Kidney (tissue), 13 donors: ENCODE measurements at regions not wholly inside any gene's neighbourhood (a gene's known extent, or its start where the extent isn't known, plus 50 kb on each side); places are given as distances from the start of the nearest gene placed in this dataset.
A peak's percentile ranks its signal among the peaks of the same experiment; 100 is the strongest.

Source experiments
- DNase-seq, 5 donors: peaks; one replicate each; pipeline ENCODE4 v3.0.0-alpha.2; 2013 to 2020
- FAIRE-seq: peaks from 2 replicates; lab custom pipeline; 2012; peaks lifted over from hg19 to GRCh38; lab: Jason Lieb, UNC
- H3K27ac ChIP-seq, 2 donors: one replicate each; pipeline ENCODE4 v1.7.0; 2013; ENCODE audit warnings: low read depth in 2 of 2, low read length in 2 of 2, inconsistent platforms in 1 of 2
- H3K27me3 ChIP-seq: one replicate; pipeline ENCODE4 v1.7.1; 2013; ENCODE audit warnings: low read length, inconsistent platforms; ENCODE audit not compliant: control insufficient read depth, insufficient read depth
- H3K36me3 ChIP-seq, 3 donors: one replicate each; pipeline versions ENCODE4 v1.7.0 to v1.7.1; 2013; ENCODE audit warnings: low read length in 3 of 3, control low read depth in 1 of 3, inconsistent platforms in 1 of 3; ENCODE audit not compliant: insufficient read depth in 3 of 3, control insufficient read depth in 2 of 3
- H3K4me1 ChIP-seq, 3 donors: one replicate each; pipeline versions ENCODE4 v1.7.0 to v1.7.1; 2013; ENCODE audit warnings: low read length in 3 of 3, inconsistent platforms in 1 of 3, low read depth in 1 of 3; ENCODE audit not compliant: control insufficient read depth in 2 of 3, insufficient read depth in 2 of 3
- H3K4me3 ChIP-seq, 3 donors: one replicate each; pipeline versions ENCODE4 v1.7.0 to v1.8.1; 2013; ENCODE audit warnings: low read length in 3 of 3, control low read depth in 1 of 3, inconsistent platforms in 1 of 3
- H3K9ac ChIP-seq, 3 donors: one replicate each; pipeline versions ENCODE4 v1.7.0 to v1.7.1; 2013; ENCODE audit warnings: low read length in 3 of 3, control low read depth in 1 of 3, inconsistent platforms in 1 of 3
- H3K9me3 ChIP-seq, 3 donors: one replicate each; pipeline versions ENCODE4 v1.7.0 to v1.7.1; 2013; ENCODE audit warnings: low read length in 3 of 3, control low read depth in 1 of 3, inconsistent platforms in 1 of 3; ENCODE audit not compliant: control insufficient read depth in 2 of 3, insufficient read depth in 1 of 3
- CTCF ChIP-seq: IDR thresholded peaks from 3 replicates; pipeline ENCODE4 v1.5.1; 2012; ENCODE audit warnings: mild to moderate bottlenecking, moderate library complexity, borderline replicate concordance; ENCODE audit not compliant: insufficient read depth; ENCODE audit errors: extremely low read depth
- intact Hi-C: fragments of 100-400 bp; cut with DNase I; formaldehyde crosslinking; loops from one replicate; pipeline ENCODE4 v1.11.1; 2022
- donor health status: control.
- donor health status: control.
- donor health status: control.
- donor health status: control.
- donor health status: control.
- donor health status: DM: yes; HTN: yes; CAD: no.
- donor health status: Normal renal cell carcinoma (clear cell type).

- DNase-seq, result peak in 1 of 5 donors; percentile 54
These were observed 314.9 kb downstream of the CTTN start for GRCh38 chr11:70713086-70713835.

GRCh38 chr11:70713988-70714665 lies 315.8 kb downstream of the CTTN start:
- Histone ChIP-seq H3K4me3 (no peak overlapping the region), H3K4me1 (no peaks in the 10 kb centered on the region), H3K9me3 (no peaks in the 10 kb centered on the region), H3K9ac (no peak overlapping the region), H3K27me3 (peaks cover 2% of the 10 kb centered on the region), H3K27ac (no peak overlapping the region), H3K36me3 (no peaks in the 10 kb centered on the region)
- FAIRE-seq, result no peak
- intact Hi-C loops, result no loop called here
- peak in 2 of 5 donors; percentile 22 to 30 for DNase-seq
- no peak for TF ChIP-seq CTCF

More at GRCh38 chr11:70713086-70713835, 314.9 kb downstream of the CTTN start:
- no peaks in the 10 kb centered on the region for H3K4me1 ChIP-seq
- H3K9me3 ChIP-seq, result no peaks in the 10 kb centered on the region
- H3K4me3 ChIP-seq, result no peak overlapping the region
- no peak overlapping the region for H3K27ac ChIP-seq
- H3K9ac ChIP-seq, result no peak overlapping the region
- no peaks in the 10 kb centered on the region for H3K36me3 ChIP-seq
- FAIRE-seq, result no peak
- H3K27me3 ChIP-seq, result no peaks in the 10 kb centered on the region
- intact Hi-C loops, result no loop called here
- no peak for TF ChIP-seq CTCF

- DNase-seq (peak in 2 of 5 donors; percentile 24 to 49), FAIRE-seq (no peak)
- Histone ChIP-seq H3K4me3 (no peak overlapping the region), H3K9me3 (no peaks in the 10 kb centered on the region), H3K36me3 (no peaks in the 10 kb centered on the region), H3K9ac (no peak overlapping the region), H3K4me1 (no peaks in the 10 kb centered on the region), H3K27ac (no peak overlapping the region), H3K27me3 (peaks cover 2% of the 10 kb centered on the region)
- no peak for TF ChIP-seq CTCF
- intact Hi-C loops, result no loop called here
These were observed 317.0 kb downstream of the CTTN start for GRCh38 chr11:70715166-70715951.
